AG04449 (cell line): ENCODE measurements at regions not wholly inside any gene's neighbourhood (a gene's known extent, or its start where the extent isn't known, plus 50 kb on each side); places are given as distances from the start of the nearest gene placed in this dataset.

Experiments
- CTCF ChIA-PET: fragments of 350-600 bp; formaldehyde crosslinking; extraction: SDS; loops from one replicate; lab custom pipeline; 2021; ENCODE audit warnings: antibody characterized with exemption; lab: Yijun Ruan, JAX
- POLR2A ChIA-PET: fragments of 400-600, 350-600 bp; formaldehyde crosslinking; extraction: SDS; loops from one replicate; lab custom pipeline; 2020; ENCODE audit warnings: antibody characterized with exemption, inconsistent platforms; lab: Yijun Ruan, JAX
- DNase-seq: peaks from one replicate; pipeline ENCODE4 v3.0.0-alpha.2; 2010; ENCODE audit warnings: low read depth, low spot score
- H3K4me3 ChIP-seq: 2 replicates; pipeline ENCODE4 v1.5.1; 2011; ENCODE audit warnings: low read depth, mild to moderate bottlenecking, control low read depth, low read length
- TF ChIP-seq, protein P1 (sequence below): IDR thresholded peaks from one replicate; pipeline ENCODE4 v1.5.1; 2011; ENCODE audit warnings: mild to moderate bottlenecking, moderate library complexity, low read length, control low read depth, inconsistent platforms; ENCODE audit not compliant: insufficient read depth; ENCODE audit errors: missing control alignments

DNA sequence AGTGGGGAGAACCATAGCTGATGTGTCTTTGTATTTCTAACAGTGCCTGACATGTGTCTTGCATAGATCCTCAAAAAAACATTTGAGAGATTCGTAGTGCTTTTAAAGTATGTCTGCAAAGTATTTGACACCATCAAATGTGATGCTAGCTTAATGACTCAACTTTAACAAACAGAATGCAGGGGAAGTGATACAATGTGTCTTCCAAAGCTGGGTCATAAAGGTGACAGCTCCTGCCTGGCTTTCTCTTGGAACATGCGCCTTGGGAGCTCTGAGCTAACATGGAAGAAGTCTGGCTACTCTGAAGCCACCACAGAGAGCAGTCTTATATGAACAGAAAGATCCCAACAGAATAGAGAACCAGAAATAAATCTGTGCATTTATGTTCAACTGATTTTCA lies 78.2 kb downstream of the C1D start:
- H3K4me3 ChIP-seq = no peak overlapping the region
- TF ChIP-seq, protein P1, sequence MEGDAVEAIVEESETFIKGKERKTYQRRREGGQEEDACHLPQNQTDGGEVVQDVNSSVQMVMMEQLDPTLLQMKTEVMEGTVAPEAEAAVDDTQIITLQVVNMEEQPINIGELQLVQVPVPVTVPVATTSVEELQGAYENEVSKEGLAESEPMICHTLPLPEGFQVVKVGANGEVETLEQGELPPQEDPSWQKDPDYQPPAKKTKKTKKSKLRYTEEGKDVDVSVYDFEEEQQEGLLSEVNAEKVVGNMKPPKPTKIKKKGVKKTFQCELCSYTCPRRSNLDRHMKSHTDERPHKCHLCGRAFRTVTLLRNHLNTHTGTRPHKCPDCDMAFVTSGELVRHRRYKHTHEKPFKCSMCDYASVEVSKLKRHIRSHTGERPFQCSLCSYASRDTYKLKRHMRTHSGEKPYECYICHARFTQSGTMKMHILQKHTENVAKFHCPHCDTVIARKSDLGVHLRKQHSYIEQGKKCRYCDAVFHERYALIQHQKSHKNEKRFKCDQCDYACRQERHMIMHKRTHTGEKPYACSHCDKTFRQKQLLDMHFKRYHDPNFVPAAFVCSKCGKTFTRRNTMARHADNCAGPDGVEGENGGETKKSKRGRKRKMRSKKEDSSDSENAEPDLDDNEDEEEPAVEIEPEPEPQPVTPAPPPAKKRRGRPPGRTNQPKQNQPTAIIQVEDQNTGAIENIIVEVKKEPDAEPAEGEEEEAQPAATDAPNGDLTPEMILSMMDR = no peak
- ChIA-PET CTCF (interaction anchor here (1.5 kb wide), 1 partner anchor 18 kb away, joined by 4 read pairs; no protein-coding TSS in a partner anchor), POLR2A (no interaction called here)
- DNase-seq = no peak

DNA sequence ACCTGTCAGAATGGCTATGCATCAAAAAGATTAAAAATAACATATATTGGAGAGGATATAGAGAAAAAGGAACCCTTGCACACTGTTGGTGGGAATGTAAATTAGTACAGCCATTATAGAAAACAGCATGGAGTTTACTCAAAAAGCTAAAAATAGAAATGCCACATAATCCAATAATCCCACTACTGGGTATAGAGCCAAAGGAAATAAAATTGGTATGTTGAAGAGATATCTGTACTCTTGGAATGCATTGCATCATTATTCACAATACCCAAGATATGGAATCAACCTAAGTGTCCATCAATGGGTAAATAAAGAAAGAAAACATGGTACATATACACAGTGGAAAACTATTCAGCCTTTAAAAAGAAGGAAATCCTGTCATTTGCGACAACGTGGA lies 77.2 kb downstream of the C1D start:
- no peak overlapping the region for H3K4me3 ChIP-seq
- CTCF ChIA-PET = interaction anchor here (0.9 kb wide), 1 partner anchor 10 kb away, joined by 3 read pairs; no protein-coding TSS in a partner anchor
- DNase-seq = no peak
- POLR2A ChIA-PET = no interaction called here
- TF ChIP-seq, protein P1 = no peak

DNA sequence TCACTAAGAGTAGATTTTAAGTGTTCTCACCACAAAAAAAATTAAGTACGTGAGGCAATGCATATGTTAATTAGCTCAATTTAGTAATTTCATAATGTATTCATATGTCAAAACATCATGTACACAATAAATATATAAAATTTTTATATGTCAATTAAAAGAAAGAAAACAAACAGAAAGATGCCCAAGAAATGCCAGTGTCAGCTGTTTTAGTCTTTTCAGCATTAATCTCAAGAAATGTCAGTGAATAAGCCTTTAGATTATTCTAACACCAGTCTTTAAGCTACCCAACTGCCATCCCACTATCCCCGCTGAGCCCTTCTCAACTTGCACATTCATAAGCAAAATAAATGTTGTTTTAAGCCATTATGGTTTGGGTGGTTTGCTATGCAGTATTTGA lies 76.5 kb downstream of the C1D start:
- no peak for DNase-seq
- ChIA-PET CTCF (interaction anchor here (0.9 to 1.2 kb wide), 2 partner anchors 8 to 11 kb away, joined by 3 read pairs; no protein-coding TSS in a partner anchor), POLR2A (no interaction called here)
- TF ChIP-seq, protein P1 = no peak
- H3K4me3 ChIP-seq = no peak overlapping the region
